ENCODE measurements at regions not wholly inside any gene's neighbourhood (a gene's known extent, or its start where the extent isn't known, plus 50 kb on each side); places are given as distances from the start of the nearest gene placed in this dataset.
"Not testable (repeated sequence)": the region's sequence is repeated elsewhere in the genome, so short reads cannot be mapped to it uniquely, and the experiment has no call there.

GRCh38 chr4:126468144-126468543 lies 1153.4 kb downstream of the FAT4 start:
- no peak overlapping the region for H3K27ac Mint-ChIP-seq

GRCh38 chr4:126470862-126471261 lies 1156.1 kb downstream of the FAT4 start:
- no peaks in the 10 kb centered on the region for H3K27me3 Mint-ChIP-seq (ENCODE audit: low read depth)
- intact Hi-C loops (cut with micrococcal nuclease): no loop called here
- DNase-seq: no peak
- H3K4me1 Mint-ChIP-seq (ENCODE audit: low read depth): no peaks in the 10 kb centered on the region
- H3K36me3 Mint-ChIP-seq (ENCODE audit: low read depth): no peaks in the 10 kb centered on the region
- CTCF ChIA-PET: no interaction called here
- no peak overlapping the region for H3K4me3 Mint-ChIP-seq
- H3K27ac Mint-ChIP-seq: no peak overlapping the region
- peaks cover 5% of the 10 kb centered on the region for H3K9me3 Mint-ChIP-seq

More at GRCh38 chr4:126468144-126468543, 1153.4 kb downstream of the FAT4 start:
- Mint-ChIP-seq H3K4me1 (ENCODE audit: low read depth) (no peaks in the 10 kb centered on the region), H3K36me3 (ENCODE audit: low read depth) (no peaks in the 10 kb centered on the region), H3K9me3 (peaks cover 5% of the 10 kb centered on the region), H3K4me3 (no peak overlapping the region), H3K27me3 (ENCODE audit: low read depth) (no peaks in the 10 kb centered on the region)
- intact Hi-C loops (cut with micrococcal nuclease): no loop called here
- CTCF ChIA-PET: no interaction called here
- no peak for DNase-seq

- Mint-ChIP-seq H3K36me3 (ENCODE audit: low read depth) (no peaks in the 10 kb centered on the region), H3K4me1 (ENCODE audit: low read depth) (no peaks in the 10 kb centered on the region), H3K9me3 (peaks cover 3% of the 10 kb centered on the region), H3K27me3 (ENCODE audit: low read depth) (no peaks in the 10 kb centered on the region), H3K4me3 (no peak overlapping the region), H3K27ac (no peak overlapping the region)
- intact Hi-C loops (cut with micrococcal nuclease): no loop called here
- CTCF ChIA-PET: interaction anchor here (0.6 kb wide), 1 partner anchor 1655 kb away, joined by 3 read pairs; no protein-coding TSS in a partner anchor
- DNase-seq: no peak
These were observed 1157.0 kb upstream of the INTU start for GRCh38 chr4:126475730-126476129.

DNA sequence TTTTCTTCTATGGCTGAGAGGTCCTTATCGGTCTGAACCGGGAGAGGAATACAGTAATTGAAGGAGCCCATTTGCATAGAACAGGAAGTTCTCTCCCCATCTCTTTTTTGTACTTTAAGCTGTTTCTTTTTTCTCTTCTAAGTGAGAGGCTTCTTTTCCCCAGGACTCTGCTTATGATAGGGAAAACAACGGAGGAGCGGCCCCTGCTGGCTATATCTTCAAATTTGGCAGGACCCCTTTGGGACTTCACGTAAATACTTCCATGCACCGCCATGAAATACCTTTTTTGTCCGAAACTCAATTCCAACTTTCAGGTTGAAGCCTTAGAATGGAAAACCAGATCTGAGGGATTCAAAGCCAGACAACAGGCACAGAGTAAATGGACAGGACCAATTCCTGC lies 1153.0 kb upstream of the INTU start:
- no peak for DNase-seq
- H3K27ac Mint-ChIP-seq: no peak overlapping the region
- intact Hi-C loops (cut with micrococcal nuclease): no loop called here
- peaks cover 3% of the 10 kb centered on the region for H3K9me3 Mint-ChIP-seq
- no peak overlapping the region for H3K4me3 Mint-ChIP-seq
- H3K27me3 Mint-ChIP-seq (ENCODE audit: low read depth): no peaks in the 10 kb centered on the region
- CTCF ChIA-PET: no interaction called here
- H3K36me3 Mint-ChIP-seq (ENCODE audit: low read depth): no peaks in the 10 kb centered on the region
- H3K4me1 Mint-ChIP-seq (ENCODE audit: low read depth): no peaks in the 10 kb centered on the region

- DNase-seq: no peak
- H3K9me3 Mint-ChIP-seq: no peaks in the 10 kb centered on the region
- CTCF ChIA-PET: interaction anchor here (0.5 kb wide), 1 partner anchor 915 kb away, joined by 3 read pairs; no protein-coding TSS in a partner anchor
- intact Hi-C loops (cut with micrococcal nuclease): no loop called here
- H3K36me3 Mint-ChIP-seq (ENCODE audit: low read depth): no peaks in the 10 kb centered on the region
- no peaks in the 10 kb centered on the region for H3K4me1 Mint-ChIP-seq (ENCODE audit: low read depth)
- H3K27me3 Mint-ChIP-seq (ENCODE audit: low read depth): no peaks in the 10 kb centered on the region
- no peak overlapping the region for H3K4me3 Mint-ChIP-seq
- no peak overlapping the region for H3K27ac Mint-ChIP-seq
These were observed 1150.4 kb upstream of the INTU start for GRCh38 chr4:126482311-126482710.

DNA sequence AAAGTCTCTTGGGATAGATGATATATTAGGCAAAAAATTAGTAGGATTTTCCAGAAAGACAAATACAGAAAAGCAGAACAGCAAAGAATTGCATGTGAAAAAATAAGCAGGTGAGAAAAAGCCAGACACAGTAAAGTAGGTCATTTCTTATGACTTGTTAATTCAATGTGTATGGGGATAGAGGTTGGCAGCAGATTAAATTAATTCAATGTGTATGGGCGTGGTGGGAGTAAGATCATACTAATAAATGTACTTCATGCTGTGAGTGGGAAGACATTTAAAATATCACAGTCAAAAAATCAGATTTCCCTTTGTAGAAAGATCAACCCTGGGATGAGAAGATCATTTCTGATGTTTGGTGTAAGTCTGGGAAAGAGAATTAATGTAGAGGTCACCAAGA lies 1146.4 kb upstream of the INTU start:
- no peak overlapping the region for H3K4me3 Mint-ChIP-seq
- intact Hi-C loops (cut with micrococcal nuclease): no loop called here
- H3K9me3 Mint-ChIP-seq: peaks cover 2% of the 10 kb centered on the region
- no peak for DNase-seq
- CTCF ChIA-PET: no interaction called here
- H3K36me3 Mint-ChIP-seq (ENCODE audit: low read depth): no peaks in the 10 kb centered on the region
- H3K27me3 Mint-ChIP-seq (ENCODE audit: low read depth): no peaks in the 10 kb centered on the region
- H3K4me1 Mint-ChIP-seq (ENCODE audit: low read depth): no peaks in the 10 kb centered on the region
- H3K27ac Mint-ChIP-seq: no peak overlapping the region

DNA sequence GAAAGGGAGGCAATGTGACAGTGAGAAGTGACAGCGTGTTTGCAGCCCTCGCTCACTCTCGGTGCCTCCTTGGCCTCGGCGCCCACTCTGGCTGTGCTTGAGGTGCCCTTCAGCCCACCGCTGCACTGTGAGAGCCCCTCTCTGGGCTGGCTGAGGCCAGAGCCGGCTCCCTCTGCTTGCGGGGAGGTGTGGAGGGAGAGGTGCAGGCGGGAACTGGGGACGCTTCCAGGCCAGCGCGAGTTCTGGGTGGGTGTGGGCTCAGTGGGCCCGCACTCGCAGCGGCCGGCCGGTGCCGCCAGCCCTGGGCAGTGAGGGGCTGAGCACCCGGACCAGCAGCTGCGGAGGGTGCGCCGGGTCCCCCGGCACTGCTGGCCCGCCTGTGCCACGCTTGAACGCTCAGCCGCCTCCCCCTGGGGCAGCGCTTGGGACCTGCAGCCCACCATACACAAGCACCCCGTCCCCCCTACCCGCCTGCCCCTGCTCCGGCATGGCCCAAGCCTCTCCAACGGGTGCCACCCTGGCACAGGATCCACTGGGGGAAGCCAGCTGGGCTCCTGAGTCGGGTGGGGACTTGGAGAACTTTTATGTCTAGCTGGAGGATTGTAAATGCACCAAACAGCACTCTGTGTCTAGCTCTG lies 1142.8 kb upstream of the INTU start:
- DNase-seq: no peak
- Mint-ChIP-seq H3K4me1 (ENCODE audit: low read depth) (no peaks in the 10 kb centered on the region), H3K27me3 (ENCODE audit: low read depth) (no peaks in the 10 kb centered on the region), H3K9me3 (peaks cover 5% of the 10 kb centered on the region), H3K4me3 (no peak overlapping the region), H3K27ac (no peak overlapping the region), H3K36me3 (ENCODE audit: low read depth) (no peaks in the 10 kb centered on the region)
- CTCF ChIA-PET: no interaction called here
- intact Hi-C loops (cut with micrococcal nuclease): no loop called here

- Mint-ChIP-seq H3K4me3 (no peak overlapping the region), H3K9me3 (peaks cover 12% of the 10 kb centered on the region), H3K36me3 (ENCODE audit: low read depth) (no peaks in the 10 kb centered on the region), H3K4me1 (ENCODE audit: low read depth) (no peaks in the 10 kb centered on the region), H3K27ac (no peak overlapping the region), H3K27me3 (ENCODE audit: low read depth) (no peaks in the 10 kb centered on the region)
- DNase-seq: no peak
- CTCF ChIA-PET: no interaction called here
- intact Hi-C loops (cut with micrococcal nuclease): no loop called here
These were observed 1137.5 kb upstream of the INTU start for GRCh38 chr4:126495163-126495752.

- no peaks in the 10 kb centered on the region for H3K27me3 Mint-ChIP-seq (ENCODE audit: low read depth)
- intact Hi-C loops (cut with micrococcal nuclease): no loop called here
- CTCF ChIA-PET: no interaction called here
- H3K4me3 Mint-ChIP-seq: no peak overlapping the region
- no peaks in the 10 kb centered on the region for H3K36me3 Mint-ChIP-seq (ENCODE audit: low read depth)
- H3K27ac Mint-ChIP-seq: no peak overlapping the region
- DNase-seq: no peak
- H3K9me3 Mint-ChIP-seq: peaks cover 3% of the 10 kb centered on the region
- no peaks in the 10 kb centered on the region for H3K4me1 Mint-ChIP-seq (ENCODE audit: low read depth)
These were observed 1119.8 kb upstream of the INTU start for GRCh38 chr4:126512979-126513378.

- H3K9me3 Mint-ChIP-seq: peaks cover 3% of the 10 kb centered on the region
- CTCF ChIA-PET: no interaction called here
- H3K4me3 Mint-ChIP-seq: no peak overlapping the region
- no peaks in the 10 kb centered on the region for H3K27me3 Mint-ChIP-seq (ENCODE audit: low read depth)
- no peak overlapping the region for H3K27ac Mint-ChIP-seq
- H3K4me1 Mint-ChIP-seq (ENCODE audit: low read depth): no peaks in the 10 kb centered on the region
- no peaks in the 10 kb centered on the region for H3K36me3 Mint-ChIP-seq (ENCODE audit: low read depth)
- no peak for DNase-seq
- intact Hi-C loops (cut with micrococcal nuclease): no loop called here
These were observed 1119.2 kb upstream of the INTU start for GRCh38 chr4:126513596-126513995.

- no peaks in the 10 kb centered on the region for H3K4me1 Mint-ChIP-seq (ENCODE audit: low read depth)
- no peaks in the 10 kb centered on the region for H3K36me3 Mint-ChIP-seq (ENCODE audit: low read depth)
- no peak overlapping the region for H3K27ac Mint-ChIP-seq
- H3K4me3 Mint-ChIP-seq: no peak overlapping the region
- DNase-seq: no peak
- peaks cover 4% of the 10 kb centered on the region for H3K9me3 Mint-ChIP-seq
- CTCF ChIA-PET: no interaction called here
- H3K27me3 Mint-ChIP-seq (ENCODE audit: low read depth): no peaks in the 10 kb centered on the region
- intact Hi-C loops (cut with micrococcal nuclease): no loop called here
These were observed 1112.0 kb upstream of the INTU start for GRCh38 chr4:126520731-126521130.

GRCh38 chr4:126525400-126525799 lies 1107.4 kb upstream of the INTU start:
- H3K36me3 Mint-ChIP-seq (ENCODE audit: low read depth); DNase-seq; CTCF ChIA-PET; H3K27me3 Mint-ChIP-seq (ENCODE audit: low read depth); H3K4me1 Mint-ChIP-seq (ENCODE audit: low read depth); intact Hi-C loops (cut with micrococcal nuclease); H3K4me3 Mint-ChIP-seq; H3K9me3 Mint-ChIP-seq; H3K27ac Mint-ChIP-seq: not testable (repeated sequence)

DNA sequence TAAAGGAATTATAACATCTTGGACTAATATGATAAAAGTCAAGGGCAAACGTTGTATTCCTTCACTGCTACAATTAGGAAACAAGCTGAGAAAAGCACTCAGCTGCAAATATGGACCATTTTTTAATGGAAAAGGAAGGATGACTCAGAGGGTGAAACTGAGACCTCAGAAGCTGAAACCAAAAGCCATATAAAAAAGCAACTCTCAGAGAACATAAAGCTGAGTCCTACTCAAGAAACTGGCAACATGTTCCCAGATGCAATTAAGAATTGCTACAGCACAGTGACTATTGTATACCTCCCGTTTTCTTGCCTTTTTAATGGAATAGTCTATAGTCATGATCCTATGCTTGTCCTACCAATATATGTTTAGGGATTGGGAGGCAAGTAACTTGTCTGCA lies 1106.4 kb upstream of the INTU start:
- intact Hi-C loops (cut with micrococcal nuclease): no loop called here
- CTCF ChIA-PET: interaction anchor here (0.6 kb wide), 1 partner anchor 733 kb away, joined by 3 read pairs; no protein-coding TSS in a partner anchor
- Mint-ChIP-seq H3K9me3 (peaks cover 4% of the 10 kb centered on the region), H3K27me3 (ENCODE audit: low read depth) (no peaks in the 10 kb centered on the region), H3K4me3 (no peak overlapping the region), H3K27ac (no peak overlapping the region), H3K36me3 (ENCODE audit: low read depth) (no peaks in the 10 kb centered on the region), H3K4me1 (ENCODE audit: low read depth) (no peaks in the 10 kb centered on the region)
- no peak for DNase-seq
